PC-9 (cell line): ENCODE measurements at regions not wholly inside any gene's neighbourhood (a gene's known extent, or its start where the extent isn't known, plus 50 kb on each side); places are given as distances from the start of the nearest gene placed in this dataset.

Experiments
- BruUV-seq: library from RNA; stranded (reverse); fragments of 400-500 nt; replicated peaks from 2 replicates; lab custom pipeline; 2021; lab: Mats Ljungman, UMichigan
- CTCF ChIA-PET: fragments of 300-600 bp; sonication (Branson Sonifier 250); formaldehyde crosslinking; loops from one replicate; lab custom pipeline; 2022; ENCODE audit warnings: antibody characterized with exemption; lab: Charles Lee
- POLR2A ChIA-PET: fragments of 300-600 bp; sonication (Branson Sonifier 250); formaldehyde crosslinking; loops from one replicate; lab custom pipeline; 2022; ENCODE audit warnings: antibody characterized with exemption; ENCODE audit not compliant: unreplicated experiment; lab: Charles Lee
- DNase-seq, 2 experiments: peaks; one replicate each; pipeline versions ENCODE4 v3.0.0 to v3.0.0-alpha.2; 2015 to 2022; ENCODE audit warnings: mixed read lengths in 1 of 2
- H2AFZ ChIP-seq: fragments of 200-600 bp; sonication (generic); 2 replicates; pipeline ENCODE4 v1.8.1; 2017; ENCODE audit warnings: antibody characterized with exemption
- H3F3A ChIP-seq: fragments of 200-600 bp; sonication (generic); 2 replicates; pipeline ENCODE4 v1.8.1; 2017; ENCODE audit warnings: antibody characterized with exemption, mild to moderate bottlenecking, low read depth; ENCODE audit not compliant: insufficient read depth
- H3K27ac ChIP-seq: fragments of 200-600 bp; sonication (generic); 2 replicates; pipeline ENCODE4 v1.6.1; 2016; ENCODE audit warnings: mixed run types
- H3K27me3 ChIP-seq: fragments of 200-600 bp; sonication (generic); 2 replicates; pipeline ENCODE4 v1.6.1; 2016; ENCODE audit warnings: low read depth, mixed run types; ENCODE audit not compliant: insufficient read depth
- H3K36me3 ChIP-seq: fragments of 200-600 bp; sonication (generic); 2 replicates; pipeline ENCODE4 v1.6.1; 2016; ENCODE audit warnings: low read depth, mixed run types
- H3K4me1 ChIP-seq: fragments of 200-600 bp; sonication (generic); replicated peaks from 2 replicates; pipeline ENCODE4 v1.6.1; 2016; ENCODE audit warnings: mixed run types; ENCODE audit not compliant: insufficient read depth
- H3K4me2 ChIP-seq: fragments of 200-600 bp; sonication (generic); 2 replicates; pipeline ENCODE4 v1.6.1; 2017; ENCODE audit warnings: mixed run types
- H3K4me3 ChIP-seq: fragments of 200-600 bp; sonication (generic); 2 replicates; pipeline ENCODE4 v1.6.1; 2016; ENCODE audit warnings: mixed run types
- H3K79me2 ChIP-seq: fragments of 200-600 bp; sonication (generic); 2 replicates; pipeline ENCODE4 v1.6.1; 2017; ENCODE audit warnings: low read depth, mixed run types
- H3K9me2 ChIP-seq: fragments of 200-600 bp; sonication (generic); 2 replicates; pipeline ENCODE4 v1.8.1; 2017; ENCODE audit warnings: mild to moderate bottlenecking; ENCODE audit not compliant: insufficient read depth
- H3K9me3 ChIP-seq: fragments of 200-600 bp; sonication (generic); 2 replicates; pipeline ENCODE4 v1.8.1; 2016; ENCODE audit warnings: low read depth; ENCODE audit not compliant: insufficient read depth
- H4K20me1 ChIP-seq: fragments of 200-600 bp; sonication (generic); 2 replicates; pipeline ENCODE4 v1.8.1; 2017; ENCODE audit not compliant: insufficient read depth
- EZH2 ChIP-seq: fragments of 200-600 bp; sonication (generic); IDR thresholded peaks from 2 replicates; pipeline ENCODE4 v1.8.0; 2017; ENCODE audit warnings: antibody characterized with exemption, low read depth
- intact Hi-C: fragments of 100-400 bp; cut with micrococcal nuclease; formaldehyde crosslinking; loops from one replicate; pipeline ENCODE4 v1.10.0; 2022; ENCODE audit not compliant: unreplicated experiment
- TF ChIP-seq, protein P1 (sequence below): fragments of 200-600 bp; sonication (generic); conservative IDR thresholded peaks from 2 replicates; pipeline ENCODE4 v1.6.1; 2017; ENCODE audit warnings: mixed run types, antibody characterized with exemption, mild to moderate bottlenecking, moderate library complexity

- TF ChIP-seq, protein P1, sequence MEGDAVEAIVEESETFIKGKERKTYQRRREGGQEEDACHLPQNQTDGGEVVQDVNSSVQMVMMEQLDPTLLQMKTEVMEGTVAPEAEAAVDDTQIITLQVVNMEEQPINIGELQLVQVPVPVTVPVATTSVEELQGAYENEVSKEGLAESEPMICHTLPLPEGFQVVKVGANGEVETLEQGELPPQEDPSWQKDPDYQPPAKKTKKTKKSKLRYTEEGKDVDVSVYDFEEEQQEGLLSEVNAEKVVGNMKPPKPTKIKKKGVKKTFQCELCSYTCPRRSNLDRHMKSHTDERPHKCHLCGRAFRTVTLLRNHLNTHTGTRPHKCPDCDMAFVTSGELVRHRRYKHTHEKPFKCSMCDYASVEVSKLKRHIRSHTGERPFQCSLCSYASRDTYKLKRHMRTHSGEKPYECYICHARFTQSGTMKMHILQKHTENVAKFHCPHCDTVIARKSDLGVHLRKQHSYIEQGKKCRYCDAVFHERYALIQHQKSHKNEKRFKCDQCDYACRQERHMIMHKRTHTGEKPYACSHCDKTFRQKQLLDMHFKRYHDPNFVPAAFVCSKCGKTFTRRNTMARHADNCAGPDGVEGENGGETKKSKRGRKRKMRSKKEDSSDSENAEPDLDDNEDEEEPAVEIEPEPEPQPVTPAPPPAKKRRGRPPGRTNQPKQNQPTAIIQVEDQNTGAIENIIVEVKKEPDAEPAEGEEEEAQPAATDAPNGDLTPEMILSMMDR = no peak
- TF ChIP-seq EZH2 = no peak
- H3K27ac ChIP-seq = no peak overlapping the region
- no peak for DNase-seq
- H3K4me1 ChIP-seq = no peaks in the 10 kb centered on the region
- BruUV-seq = no TSS peak
- H4K20me1 ChIP-seq = no peaks in the 10 kb centered on the region
- H3K9me3 ChIP-seq = no peaks in the 10 kb centered on the region
- H3K4me3 ChIP-seq = no peak overlapping the region
- no peak overlapping the region for H2AFZ ChIP-seq
- intact Hi-C loops = no loop called here
- no peaks in the 10 kb centered on the region for H3K9me2 ChIP-seq
- no peaks in the 10 kb centered on the region for H3F3A ChIP-seq
- no peaks in the 10 kb centered on the region for H3K36me3 ChIP-seq
- no peak overlapping the region for H3K4me2 ChIP-seq
- no peaks in the 10 kb centered on the region for H3K79me2 ChIP-seq
- CTCF ChIA-PET = no interaction called here
- H3K27me3 ChIP-seq = no peaks in the 10 kb centered on the region
- POLR2A ChIA-PET = no interaction called here
Measured at GRCh38 chr1:65728504-65728903, 64.2 kb upstream of the PDE4B start.

- no TSS peak for BruUV-seq
- ChIA-PET CTCF (no interaction called here), POLR2A (no interaction called here)
- Histone ChIP-seq H3K9me2 (no peaks in the 10 kb centered on the region), H3K4me1 (no peaks in the 10 kb centered on the region), H3K9me3 (no peaks in the 10 kb centered on the region), H3F3A (no peaks in the 10 kb centered on the region), H3K79me2 (no peaks in the 10 kb centered on the region), H4K20me1 (no peaks in the 10 kb centered on the region), H3K27me3 (no peaks in the 10 kb centered on the region), H2AFZ (no peak overlapping the region), H3K4me3 (no peak overlapping the region), H3K27ac (no peak overlapping the region), H3K36me3 (no peaks in the 10 kb centered on the region), H3K4me2 (no peak overlapping the region)
- DNase-seq = no peak
- TF ChIP-seq, protein P1 = no peak
- TF ChIP-seq EZH2 = no peak
- intact Hi-C loops = no loop called here
Measured at GRCh38 chr1:65729259-65729658, 63.4 kb upstream of the PDE4B start.

DNA sequence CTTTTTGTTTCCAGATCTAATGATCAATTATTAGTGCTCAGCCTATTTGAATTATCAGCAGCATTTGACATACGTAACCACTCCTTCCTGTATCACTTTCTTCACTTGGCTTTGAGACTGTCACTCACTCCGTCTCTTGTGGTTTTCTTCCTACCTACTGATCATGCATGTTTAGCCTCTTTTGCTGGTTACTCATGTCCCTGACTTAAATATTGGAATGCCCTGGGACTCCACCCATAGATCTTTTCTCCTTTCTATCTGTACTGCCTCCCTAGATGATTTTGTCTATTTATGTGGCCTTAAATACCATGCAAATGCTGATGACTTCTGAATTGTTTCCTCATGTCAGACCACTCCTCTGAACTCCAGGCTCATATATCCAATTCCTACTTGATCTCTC, 57.7 kb upstream of the PDE4B start:
- H3K4me2 ChIP-seq = no peak overlapping the region
- DNase-seq = no peak
- intact Hi-C loops = no loop called here
- TF ChIP-seq, protein P1 = no peak
- no peak for TF ChIP-seq EZH2
- no peaks in the 10 kb centered on the region for H3K9me2 ChIP-seq
- no peaks in the 10 kb centered on the region for H3K27me3 ChIP-seq
- CTCF ChIA-PET = no interaction called here
- no peak overlapping the region for H3K27ac ChIP-seq
- H3K4me3 ChIP-seq = no peak overlapping the region
- H3K9me3 ChIP-seq = no peaks in the 10 kb centered on the region
- POLR2A ChIA-PET = no interaction called here
- no peak overlapping the region for H2AFZ ChIP-seq
- H3F3A ChIP-seq = no peaks in the 10 kb centered on the region
- no peaks in the 10 kb centered on the region for H3K79me2 ChIP-seq
- BruUV-seq = no TSS peak
- no peaks in the 10 kb centered on the region for H4K20me1 ChIP-seq
- H3K4me1 ChIP-seq = no peaks in the 10 kb centered on the region
- H3K36me3 ChIP-seq = no peaks in the 10 kb centered on the region
